ENCODE measurements at regions not wholly inside any gene's neighbourhood (a gene's known extent, or its start where the extent isn't known, plus 50 kb on each side); places are given as distances from the start of the nearest gene placed in this dataset.
A peak's percentile ranks its signal among the peaks of the same experiment; 100 is the strongest.

DNA sequence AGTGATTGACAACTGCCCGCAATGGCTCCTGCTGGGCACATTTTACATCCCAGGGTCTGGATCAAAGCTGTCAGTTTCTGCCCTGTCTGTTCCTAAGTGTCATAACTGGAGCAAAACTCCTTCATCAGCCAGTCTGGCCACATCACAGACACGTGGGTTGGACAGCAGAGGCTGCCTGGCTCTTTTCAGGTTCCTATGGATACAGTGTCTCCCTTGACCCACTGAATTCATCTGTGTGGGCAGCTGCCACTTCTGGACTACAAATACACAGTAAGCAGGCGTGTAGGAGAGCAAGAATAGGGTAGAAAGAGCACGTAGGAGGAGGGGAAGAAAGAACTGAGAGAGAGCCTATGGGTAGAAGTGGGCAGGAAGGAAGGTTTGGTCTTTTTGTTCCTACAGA, 238.0 kb downstream of the ENC1 start:
- no peaks in the 10 kb centered on the region for H3K9me3 ChIP-seq
- no peaks in the 10 kb centered on the region for H3K36me3 ChIP-seq (ENCODE audit: insufficient read depth in 1 of 2, low read depth in 1 of 2)
- no peak for TF ChIP-seq CTCF (IDR thresholded peaks at IDR 0.05)
- DNase-seq (no peak), ATAC-seq (peak in 1 of 4 donors; percentile 32)
- H3K27ac ChIP-seq, result peak overlapping the region; percentile 78
- intact Hi-C loops (cut with DNase I), result loop anchor here in 1 of 2 donors (10.0 kb wide), 1 partner anchor 232 kb away; no protein-coding TSS in a partner anchor
- H3K4me1 ChIP-seq, result peaks cover 51% of the 10 kb centered on the region
- no peaks in the 10 kb centered on the region for H3K27me3 ChIP-seq (ENCODE audit: insufficient read depth in 3 of 3, low read length in 2 of 3)
- H3K4me3 ChIP-seq, result no peak overlapping the region
- 49 to 67% (median 60%) methylated on average over 4 of the region's 4 CpGs for WGBS, 3 donors

DNA sequence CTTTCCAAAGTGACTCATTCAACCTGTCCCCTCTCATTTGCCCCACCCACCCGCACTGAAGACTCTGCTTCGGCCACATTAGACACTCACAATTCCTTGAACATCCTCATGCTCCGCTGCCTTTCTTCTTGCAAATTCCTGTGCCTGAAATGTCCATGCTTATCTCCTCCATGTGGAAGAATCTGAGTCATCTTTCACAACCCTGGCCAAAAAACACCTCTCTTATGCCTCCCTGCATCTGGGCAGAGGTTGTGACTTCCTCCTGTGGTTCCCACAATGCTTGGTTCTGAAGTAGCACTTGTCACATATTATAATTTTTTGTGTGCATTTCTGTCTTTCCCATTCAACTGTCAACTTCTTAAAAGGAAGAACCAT, 238.6 kb downstream of the ENC1 start:
- Histone ChIP-seq H3K27me3 (ENCODE audit: insufficient read depth in 3 of 3, low read length in 2 of 3) (no peaks in the 10 kb centered on the region), H3K4me3 (no peak overlapping the region), H3K36me3 (ENCODE audit: insufficient read depth in 1 of 2, low read depth in 1 of 2) (no peaks in the 10 kb centered on the region), H3K9me3 (no peaks in the 10 kb centered on the region), H3K4me1 (peaks cover 51% of the 10 kb centered on the region), H3K27ac (peak overlapping the region; percentile 78)
- intact Hi-C loops (cut with DNase I), result loop anchor here in 1 of 2 donors (10.0 kb wide), 1 partner anchor 233 kb away; no protein-coding TSS in a partner anchor
- DNase-seq (no peak), ATAC-seq (no peak)
- 87 to 96% (median 95%) methylated on average over 3 of the region's 3 CpGs for WGBS, 3 donors
- no peak for TF ChIP-seq CTCF (IDR thresholded peaks at IDR 0.05)

GRCh38 chr5:74401281-74401945, 239.1 kb downstream of the ENC1 start:
- H3K27me3 ChIP-seq (ENCODE audit: insufficient read depth in 3 of 3, low read length in 2 of 3), result no peaks in the 10 kb centered on the region
- no peaks in the 10 kb centered on the region for H3K36me3 ChIP-seq (ENCODE audit: insufficient read depth in 1 of 2, low read depth in 1 of 2)
- DNase-seq (no peak), ATAC-seq (no peak)
- H3K27ac ChIP-seq, result no peak overlapping the region
- intact Hi-C loops (cut with DNase I), result loop anchor here in 1 of 2 donors (10.0 kb wide), 1 partner anchor 233 kb away; no protein-coding TSS in a partner anchor
- peaks cover 51% of the 10 kb centered on the region for H3K4me1 ChIP-seq
- 92 to 98% (median 95%) methylated on average over 2 of the region's 2 CpGs for WGBS, 3 donors
- no peak overlapping the region for H3K4me3 ChIP-seq
- TF ChIP-seq CTCF (IDR thresholded peaks at IDR 0.05), result no peak
- no peaks in the 10 kb centered on the region for H3K9me3 ChIP-seq

DNA sequence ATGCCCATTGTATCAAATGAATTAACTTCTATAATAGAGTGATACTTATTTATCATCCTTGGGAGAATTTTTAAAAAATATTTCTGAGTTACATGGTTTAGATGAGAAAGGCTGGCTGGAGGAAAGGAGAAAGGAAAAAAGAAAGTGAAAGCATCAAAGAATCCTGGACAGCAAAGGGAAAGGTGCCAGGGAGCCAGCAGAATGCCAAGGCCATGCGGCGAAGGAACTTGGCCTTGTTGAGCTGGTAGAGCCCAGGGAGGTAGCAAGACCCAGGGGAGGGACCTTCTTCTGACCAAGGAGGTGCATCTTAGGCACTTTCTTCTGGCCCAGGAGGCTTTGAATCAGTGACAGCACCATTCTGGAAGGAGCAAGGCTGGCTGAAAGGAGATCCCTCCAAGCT, 240.5 kb downstream of the ENC1 start:
- 3 to 58% (median 14%) methylated on average over 2 of the region's 2 CpGs for WGBS, 3 donors
- DNase-seq, result no peak

More for the DNA sequence above, 240.5 kb downstream of the ENC1 start:
- Histone ChIP-seq H3K4me3 (no peak overlapping the region), H3K27me3 (ENCODE audit: insufficient read depth in 3 of 3, low read length in 2 of 3) (no peaks in the 10 kb centered on the region), H3K4me1 (peaks cover 42% of the 10 kb centered on the region), H3K9me3 (no peaks in the 10 kb centered on the region), H3K36me3 (ENCODE audit: insufficient read depth in 1 of 2, low read depth in 1 of 2) (no peaks in the 10 kb centered on the region), H3K27ac (no peak overlapping the region)
- TF ChIP-seq CTCF (IDR thresholded peaks at IDR 0.05), result no peak
- no peak for ATAC-seq
- intact Hi-C loops (cut with DNase I), result loop anchor here in 1 of 2 donors (10.0 kb wide), 1 partner anchor 235 kb away; no protein-coding TSS in a partner anchor
